Fibroblast of skin of abdomen (primary cell): ENCODE measurements at regions not wholly inside any gene's neighbourhood (a gene's known extent, or its start where the extent isn't known, plus 50 kb on each side); places are given as distances from the start of the nearest gene placed in this dataset.
"Not testable (repeated sequence)": the region's sequence is repeated elsewhere in the genome, so short reads cannot be mapped to it uniquely, and the experiment has no call there.

Source experiments
- DNase-seq: peaks from one replicate; pipeline ENCODE4 v3.0.0-alpha.2; 2013

- DNase-seq: no peak
Observed at GRCh38 chrY:7723127-7723526, 811.6 kb upstream of the AMELY start.

GRCh38 chrY:7722566-7722965 lies 811.0 kb upstream of the AMELY start:
- DNase-seq: no peak

- no peak for DNase-seq
Observed at GRCh38 chrY:7720974-7721373, 809.4 kb upstream of the AMELY start.

GRCh38 chrY:7719271-7719670 lies 807.7 kb upstream of the AMELY start:
- DNase-seq: peak; percentile 92

GRCh38 chrY:7718626-7719025 lies 807.1 kb upstream of the AMELY start:
- DNase-seq: peak; percentile 78

- DNase-seq: peak; percentile 48
Observed at GRCh38 chrY:7718126-7718525, 806.6 kb upstream of the AMELY start.

- DNase-seq: peak; percentile 70
Observed at GRCh38 chrY:7714426-7714825, 802.9 kb upstream of the AMELY start.

- DNase-seq: not testable (repeated sequence)
Observed at GRCh38 chrY:7713738-7714137, 802.2 kb upstream of the AMELY start.

- peak; percentile 66 for DNase-seq
Observed at GRCh38 chrY:7712289-7712688, 800.7 kb upstream of the AMELY start.

- DNase-seq: peak; percentile 39
Observed at GRCh38 chrY:7703578-7704140, 792.1 kb upstream of the AMELY start.

GRCh38 chrY:7702481-7702880 lies 790.9 kb upstream of the AMELY start:
- no peak for DNase-seq

GRCh38 chrY:7701676-7702075 lies 790.1 kb upstream of the AMELY start:
- peak; percentile 58 for DNase-seq

- no peak for DNase-seq
Observed at GRCh38 chrY:7697506-7697905, 786.0 kb upstream of the AMELY start.

GRCh38 chrY:7692701-7693100 lies 781.1 kb upstream of the AMELY start:
- DNase-seq: no peak

GRCh38 chrY:7687086-7687485 lies 775.5 kb upstream of the AMELY start:
- peak; percentile 81 for DNase-seq

GRCh38 chrY:7684546-7684945 lies 773.0 kb upstream of the AMELY start:
- peak; percentile 23 for DNase-seq

- DNase-seq: peak; percentile 90
Observed at GRCh38 chrY:7682386-7682785, 770.8 kb upstream of the AMELY start.

- no peak for DNase-seq
Observed at GRCh38 chrY:7681426-7681825, 769.9 kb upstream of the AMELY start.

- DNase-seq: peak; percentile 85
Observed at GRCh38 chrY:7674465-7674864, 762.9 kb upstream of the AMELY start.

GRCh38 chrY:7672796-7673195 lies 761.2 kb upstream of the AMELY start:
- DNase-seq: no peak

- DNase-seq: no peak
Observed at GRCh38 chrY:7663261-7663660, 751.7 kb upstream of the AMELY start.

GRCh38 chrY:7659047-7659446 lies 747.5 kb upstream of the AMELY start:
- DNase-seq: no peak

GRCh38 chrY:7656596-7656995 lies 745.0 kb upstream of the AMELY start:
- peak; percentile 70 for DNase-seq

GRCh38 chrY:7654985-7655384 lies 743.4 kb upstream of the AMELY start:
- DNase-seq: no peak

- DNase-seq: peak; percentile 30
Observed at GRCh38 chrY:7649866-7650265, 738.3 kb upstream of the AMELY start.
